ENCODE measurements at regions not wholly inside any gene's neighbourhood (a gene's known extent, or its start where the extent isn't known, plus 50 kb on each side); places are given as distances from the start of the nearest gene placed in this dataset.

GRCh38 chr12:93156086-93156716, 221.5 kb upstream of the NUDT4 start:
- ChIA-PET POLR2A (no interaction called here), CTCF (interaction anchor here (0.5 kb wide), 1 partner anchor 311 kb away, joined by 4 read pairs; the partner anchor contains the start of gene MRPL42)
- Histone ChIP-seq H3K4me1 (ENCODE audit: control insufficient read depth, insufficient read depth, low read length) (peaks cover 10% of the 10 kb centered on the region), H3K4me3 (ENCODE audit: low read depth, low read length) (no peak overlapping the region), H3K27ac (ENCODE audit: extremely low read depth, low read depth, low read length) (no peak overlapping the region), H3K36me3 (ENCODE audit: control insufficient read depth in 2 of 2, insufficient read depth in 1 of 2, low read length in 2 of 2) (no peaks in the 10 kb centered on the region), H3K9me3 (ENCODE audit: control insufficient read depth, insufficient read depth, low read depth, low read length) (no peaks in the 10 kb centered on the region)
- TF ChIP-seq SP7 (tag by site-specific recombination; IDR thresholded peaks at IDR 0.05), result peak; percentile 27; the same call in 1 of the 2 replicates
- TF ChIP-seq, protein P1, sequence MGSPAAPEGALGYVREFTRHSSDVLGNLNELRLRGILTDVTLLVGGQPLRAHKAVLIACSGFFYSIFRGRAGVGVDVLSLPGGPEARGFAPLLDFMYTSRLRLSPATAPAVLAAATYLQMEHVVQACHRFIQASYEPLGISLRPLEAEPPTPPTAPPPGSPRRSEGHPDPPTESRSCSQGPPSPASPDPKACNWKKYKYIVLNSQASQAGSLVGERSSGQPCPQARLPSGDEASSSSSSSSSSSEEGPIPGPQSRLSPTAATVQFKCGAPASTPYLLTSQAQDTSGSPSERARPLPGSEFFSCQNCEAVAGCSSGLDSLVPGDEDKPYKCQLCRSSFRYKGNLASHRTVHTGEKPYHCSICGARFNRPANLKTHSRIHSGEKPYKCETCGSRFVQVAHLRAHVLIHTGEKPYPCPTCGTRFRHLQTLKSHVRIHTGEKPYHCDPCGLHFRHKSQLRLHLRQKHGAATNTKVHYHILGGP (tag by site-specific recombination; IDR thresholded peaks at IDR 0.05), result no peak

GRCh38 chr12:93157279-93157678, 220.4 kb upstream of the NUDT4 start:
- Histone ChIP-seq H3K36me3 (ENCODE audit: control insufficient read depth in 2 of 2, insufficient read depth in 1 of 2, low read length in 2 of 2) (no peaks in the 10 kb centered on the region), H3K4me3 (ENCODE audit: low read depth, low read length) (no peak overlapping the region), H3K27ac (ENCODE audit: extremely low read depth, low read depth, low read length) (no peak overlapping the region), H3K9me3 (ENCODE audit: control insufficient read depth, insufficient read depth, low read depth, low read length) (no peaks in the 10 kb centered on the region), H3K4me1 (ENCODE audit: control insufficient read depth, insufficient read depth, low read length) (peaks cover 10% of the 10 kb centered on the region)
- ChIA-PET CTCF (no interaction called here), POLR2A (no interaction called here)
- TF ChIP-seq ZNF677 (tag by site-specific recombination; IDR thresholded peaks at IDR 0.05), result no peak
- TF ChIP-seq, protein P2, sequence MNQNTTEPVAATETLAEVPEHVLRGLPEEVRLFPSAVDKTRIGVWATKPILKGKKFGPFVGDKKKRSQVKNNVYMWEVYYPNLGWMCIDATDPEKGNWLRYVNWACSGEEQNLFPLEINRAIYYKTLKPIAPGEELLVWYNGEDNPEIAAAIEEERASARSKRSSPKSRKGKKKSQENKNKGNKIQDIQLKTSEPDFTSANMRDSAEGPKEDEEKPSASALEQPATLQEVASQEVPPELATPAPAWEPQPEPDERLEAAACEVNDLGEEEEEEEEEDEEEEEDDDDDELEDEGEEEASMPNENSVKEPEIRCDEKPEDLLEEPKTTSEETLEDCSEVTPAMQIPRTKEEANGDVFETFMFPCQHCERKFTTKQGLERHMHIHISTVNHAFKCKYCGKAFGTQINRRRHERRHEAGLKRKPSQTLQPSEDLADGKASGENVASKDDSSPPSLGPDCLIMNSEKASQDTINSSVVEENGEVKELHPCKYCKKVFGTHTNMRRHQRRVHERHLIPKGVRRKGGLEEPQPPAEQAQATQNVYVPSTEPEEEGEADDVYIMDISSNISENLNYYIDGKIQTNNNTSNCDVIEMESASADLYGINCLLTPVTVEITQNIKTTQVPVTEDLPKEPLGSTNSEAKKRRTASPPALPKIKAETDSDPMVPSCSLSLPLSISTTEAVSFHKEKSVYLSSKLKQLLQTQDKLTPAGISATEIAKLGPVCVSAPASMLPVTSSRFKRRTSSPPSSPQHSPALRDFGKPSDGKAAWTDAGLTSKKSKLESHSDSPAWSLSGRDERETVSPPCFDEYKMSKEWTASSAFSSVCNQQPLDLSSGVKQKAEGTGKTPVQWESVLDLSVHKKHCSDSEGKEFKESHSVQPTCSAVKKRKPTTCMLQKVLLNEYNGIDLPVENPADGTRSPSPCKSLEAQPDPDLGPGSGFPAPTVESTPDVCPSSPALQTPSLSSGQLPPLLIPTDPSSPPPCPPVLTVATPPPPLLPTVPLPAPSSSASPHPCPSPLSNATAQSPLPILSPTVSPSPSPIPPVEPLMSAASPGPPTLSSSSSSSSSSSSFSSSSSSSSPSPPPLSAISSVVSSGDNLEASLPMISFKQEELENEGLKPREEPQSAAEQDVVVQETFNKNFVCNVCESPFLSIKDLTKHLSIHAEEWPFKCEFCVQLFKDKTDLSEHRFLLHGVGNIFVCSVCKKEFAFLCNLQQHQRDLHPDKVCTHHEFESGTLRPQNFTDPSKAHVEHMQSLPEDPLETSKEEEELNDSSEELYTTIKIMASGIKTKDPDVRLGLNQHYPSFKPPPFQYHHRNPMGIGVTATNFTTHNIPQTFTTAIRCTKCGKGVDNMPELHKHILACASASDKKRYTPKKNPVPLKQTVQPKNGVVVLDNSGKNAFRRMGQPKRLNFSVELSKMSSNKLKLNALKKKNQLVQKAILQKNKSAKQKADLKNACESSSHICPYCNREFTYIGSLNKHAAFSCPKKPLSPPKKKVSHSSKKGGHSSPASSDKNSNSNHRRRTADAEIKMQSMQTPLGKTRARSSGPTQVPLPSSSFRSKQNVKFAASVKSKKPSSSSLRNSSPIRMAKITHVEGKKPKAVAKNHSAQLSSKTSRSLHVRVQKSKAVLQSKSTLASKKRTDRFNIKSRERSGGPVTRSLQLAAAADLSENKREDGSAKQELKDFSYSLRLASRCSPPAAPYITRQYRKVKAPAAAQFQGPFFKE (tag by site-specific recombination; IDR thresholded peaks at IDR 0.05; ENCODE audit: borderline replicate concordance), result no peak
- TF ChIP-seq HIC1 (tag by site-specific recombination; IDR thresholded peaks at IDR 0.05), result no peak
- TF ChIP-seq YY1 (tag by site-specific recombination; IDR thresholded peaks at IDR 0.05), result no peak
- TF ChIP-seq YY2 (tag by site-specific recombination; IDR thresholded peaks at IDR 0.05), result no peak
- TF ChIP-seq ZNF26 (tag by site-specific recombination; IDR thresholded peaks at IDR 0.05), result no peak
- TF ChIP-seq GFI1B (tag by site-specific recombination; IDR thresholded peaks at IDR 0.05), result no peak

Measured in HEK293 (cell line).